Kidney (tissue), 13 donors: ENCODE measurements at regions not wholly inside any gene's neighbourhood (a gene's known extent, or its start where the extent isn't known, plus 50 kb on each side); places are given as distances from the start of the nearest gene placed in this dataset.

Source experiments
- DNase-seq, 5 donors: peaks; one replicate each; pipeline ENCODE4 v3.0.0-alpha.2; 2013 to 2020
- FAIRE-seq: peaks from 2 replicates; lab custom pipeline; 2012; peaks lifted over from hg19 to GRCh38; lab: Jason Lieb, UNC
- H3K27ac ChIP-seq, 2 donors: one replicate each; pipeline ENCODE4 v1.7.0; 2013; ENCODE audit warnings: low read depth in 2 of 2, low read length in 2 of 2, inconsistent platforms in 1 of 2
- H3K27me3 ChIP-seq: one replicate; pipeline ENCODE4 v1.7.1; 2013; ENCODE audit warnings: low read length, inconsistent platforms; ENCODE audit not compliant: control insufficient read depth, insufficient read depth
- H3K36me3 ChIP-seq, 3 donors: one replicate each; pipeline versions ENCODE4 v1.7.0 to v1.7.1; 2013; ENCODE audit warnings: low read length in 3 of 3, control low read depth in 1 of 3, inconsistent platforms in 1 of 3; ENCODE audit not compliant: insufficient read depth in 3 of 3, control insufficient read depth in 2 of 3
- H3K4me1 ChIP-seq, 3 donors: one replicate each; pipeline versions ENCODE4 v1.7.0 to v1.7.1; 2013; ENCODE audit warnings: low read length in 3 of 3, inconsistent platforms in 1 of 3, low read depth in 1 of 3; ENCODE audit not compliant: control insufficient read depth in 2 of 3, insufficient read depth in 2 of 3
- H3K4me3 ChIP-seq, 3 donors: one replicate each; pipeline versions ENCODE4 v1.7.0 to v1.8.1; 2013; ENCODE audit warnings: low read length in 3 of 3, control low read depth in 1 of 3, inconsistent platforms in 1 of 3
- H3K9ac ChIP-seq, 3 donors: one replicate each; pipeline versions ENCODE4 v1.7.0 to v1.7.1; 2013; ENCODE audit warnings: low read length in 3 of 3, control low read depth in 1 of 3, inconsistent platforms in 1 of 3
- H3K9me3 ChIP-seq, 3 donors: one replicate each; pipeline versions ENCODE4 v1.7.0 to v1.7.1; 2013; ENCODE audit warnings: low read length in 3 of 3, control low read depth in 1 of 3, inconsistent platforms in 1 of 3; ENCODE audit not compliant: control insufficient read depth in 2 of 3, insufficient read depth in 1 of 3
- CTCF ChIP-seq: IDR thresholded peaks from 3 replicates; pipeline ENCODE4 v1.5.1; 2012; ENCODE audit warnings: mild to moderate bottlenecking, moderate library complexity, borderline replicate concordance; ENCODE audit not compliant: insufficient read depth; ENCODE audit errors: extremely low read depth
- intact Hi-C: fragments of 100-400 bp; cut with DNase I; formaldehyde crosslinking; loops from one replicate; pipeline ENCODE4 v1.11.1; 2022
- donor health status: control.
- donor health status: control.
- donor health status: control.
- donor health status: control.
- donor health status: control.
- donor health status: DM: yes; HTN: yes; CAD: no.
- donor health status: Normal renal cell carcinoma (clear cell type).

GRCh38 chr14:89493406-89493805 is 76.4 kb upstream of the FOXN3 start:
- Histone ChIP-seq H3K27me3 (no peaks in the 10 kb centered on the region), H3K4me1 (no peaks in the 10 kb centered on the region), H3K27ac (no peak overlapping the region), H3K36me3 (no peaks in the 10 kb centered on the region), H3K9ac (no peak overlapping the region), H3K4me3 (no peak overlapping the region), H3K9me3 (no peaks in the 10 kb centered on the region)
- DNase-seq (peak in 1 of 5 donors; percentile 38), FAIRE-seq (no peak)
- intact Hi-C loops: no loop called here
- no peak for TF ChIP-seq CTCF

- DNase-seq: peak in 1 of 5 donors; percentile 53
- Histone ChIP-seq H3K4me1 (no peaks in the 10 kb centered on the region), H3K4me3 (no peak overlapping the region), H3K27me3 (no peaks in the 10 kb centered on the region), H3K9me3 (no peaks in the 10 kb centered on the region), H3K36me3 (no peaks in the 10 kb centered on the region), H3K9ac (no peak overlapping the region), H3K27ac (no peak overlapping the region)
- FAIRE-seq: no peak
- no peak for TF ChIP-seq CTCF
- intact Hi-C loops: no loop called here
These were observed 74.8 kb upstream of the FOXN3 start for GRCh38 chr14:89491711-89492381.

- Histone ChIP-seq H3K27me3 (no peaks in the 10 kb centered on the region), H3K9ac (no peak overlapping the region)
- no peak for FAIRE-seq
These were observed 73.4 kb upstream of the FOXN3 start for GRCh38 chr14:89490466-89490865.

More at GRCh38 chr14:89490466-89490865, 73.4 kb upstream of the FOXN3 start:
- TF ChIP-seq CTCF: no peak
- no peak overlapping the region for H3K4me3 ChIP-seq
- no peaks in the 10 kb centered on the region for H3K36me3 ChIP-seq
- intact Hi-C loops: no loop called here
- no peak for DNase-seq
- no peaks in the 10 kb centered on the region for H3K9me3 ChIP-seq
- H3K4me1 ChIP-seq: no peaks in the 10 kb centered on the region
- H3K27ac ChIP-seq: no peak overlapping the region
